ENCODE measurements at regions not wholly inside any gene's neighbourhood (a gene's known extent, or its start where the extent isn't known, plus 50 kb on each side); places are given as distances from the start of the nearest gene placed in this dataset.

DNA sequence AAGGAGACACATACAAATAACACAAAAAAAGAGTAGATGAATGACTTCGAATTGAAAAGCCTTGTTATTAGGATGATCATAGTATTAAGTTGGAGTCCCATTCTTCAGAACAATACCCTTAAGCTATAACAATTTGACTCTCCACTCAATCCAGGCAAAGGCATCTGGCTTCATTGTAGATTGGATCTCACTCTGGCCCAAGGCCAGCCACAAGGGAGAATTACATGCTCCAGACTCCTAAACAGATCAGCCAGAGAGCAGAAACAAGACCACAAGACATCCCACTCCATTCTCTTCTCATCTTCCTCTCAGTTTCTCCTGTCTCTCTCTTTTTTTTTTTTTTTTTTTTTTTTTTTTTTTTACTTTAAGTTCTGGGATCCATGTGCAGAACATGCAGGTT lies 213.9 kb downstream of the DHX15 start:
- no peak overlapping the region for H3K4me3 ChIP-seq (ENCODE audit: insufficient read depth, low read length, poor library complexity, severe bottlenecking)
- H3K9me3 ChIP-seq (ENCODE audit: insufficient read depth, low read length), result no peaks in the 10 kb centered on the region
- no peaks in the 10 kb centered on the region for H3F3A ChIP-seq (ENCODE audit: insufficient read depth)
- TF ChIP-seq, protein P1, sequence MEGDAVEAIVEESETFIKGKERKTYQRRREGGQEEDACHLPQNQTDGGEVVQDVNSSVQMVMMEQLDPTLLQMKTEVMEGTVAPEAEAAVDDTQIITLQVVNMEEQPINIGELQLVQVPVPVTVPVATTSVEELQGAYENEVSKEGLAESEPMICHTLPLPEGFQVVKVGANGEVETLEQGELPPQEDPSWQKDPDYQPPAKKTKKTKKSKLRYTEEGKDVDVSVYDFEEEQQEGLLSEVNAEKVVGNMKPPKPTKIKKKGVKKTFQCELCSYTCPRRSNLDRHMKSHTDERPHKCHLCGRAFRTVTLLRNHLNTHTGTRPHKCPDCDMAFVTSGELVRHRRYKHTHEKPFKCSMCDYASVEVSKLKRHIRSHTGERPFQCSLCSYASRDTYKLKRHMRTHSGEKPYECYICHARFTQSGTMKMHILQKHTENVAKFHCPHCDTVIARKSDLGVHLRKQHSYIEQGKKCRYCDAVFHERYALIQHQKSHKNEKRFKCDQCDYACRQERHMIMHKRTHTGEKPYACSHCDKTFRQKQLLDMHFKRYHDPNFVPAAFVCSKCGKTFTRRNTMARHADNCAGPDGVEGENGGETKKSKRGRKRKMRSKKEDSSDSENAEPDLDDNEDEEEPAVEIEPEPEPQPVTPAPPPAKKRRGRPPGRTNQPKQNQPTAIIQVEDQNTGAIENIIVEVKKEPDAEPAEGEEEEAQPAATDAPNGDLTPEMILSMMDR (IDR thresholded peaks at IDR 0.05; ENCODE audit: insufficient read depth, low read length, poor library complexity, severe bottlenecking), result no peak
- TF ChIP-seq EZH2phosphoT487 (conservative IDR thresholded peaks at IDR 0.05; ENCODE audit: low read length), result no peak
- no peak overlapping the region for H3K27ac ChIP-seq (ENCODE audit: low read depth, low read length)
- H3K9ac ChIP-seq (ENCODE audit: low read length), result no peak overlapping the region
- H2AFZ ChIP-seq (ENCODE audit: low read depth, low read length, severe bottlenecking), result no peak overlapping the region
- H3K79me2 ChIP-seq (ENCODE audit: insufficient read depth, low read length), result no peaks in the 10 kb centered on the region
- no peak overlapping the region for H3K4me2 ChIP-seq (ENCODE audit: low read depth, low read length, poor library complexity, severe bottlenecking)
- no peaks in the 10 kb centered on the region for H4K20me1 ChIP-seq (ENCODE audit: low read depth, low read length)
- H3K27me3 ChIP-seq (ENCODE audit: low read length), result no peaks in the 10 kb centered on the region
- no peaks in the 10 kb centered on the region for H3K36me3 ChIP-seq (ENCODE audit: low read length)
- H3K9me2 ChIP-seq (replicated peaks; ENCODE audit: insufficient read depth, low read length), result no peaks in the 10 kb centered on the region

DNA sequence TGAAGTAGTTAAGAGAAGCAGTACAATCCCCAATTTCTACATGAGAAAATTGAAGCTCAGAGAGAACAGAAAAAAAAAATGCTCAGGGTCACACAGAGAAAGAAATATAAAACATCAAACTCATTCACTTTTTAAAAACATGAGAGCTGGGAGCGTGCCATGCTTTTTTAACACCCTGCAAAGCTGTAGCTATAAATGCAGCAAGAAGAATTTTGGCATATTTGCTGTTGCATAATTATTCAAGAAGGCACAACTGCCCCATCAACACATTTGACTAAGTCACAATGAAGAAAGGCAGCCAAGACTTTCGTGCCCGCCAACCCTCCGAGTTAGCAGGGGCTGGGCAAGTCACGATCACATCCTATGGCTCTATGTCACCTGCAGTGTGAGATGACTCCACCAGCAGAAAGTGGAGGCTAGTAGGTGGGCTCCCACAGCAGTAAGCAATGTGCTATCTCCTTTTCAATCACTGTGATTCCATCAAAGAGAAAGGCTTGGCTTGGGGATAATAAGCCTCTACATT lies 214.8 kb downstream of the DHX15 start:
- Histone ChIP-seq H2AFZ (ENCODE audit: low read depth, low read length, severe bottlenecking) (no peak overlapping the region), H4K20me1 (ENCODE audit: low read depth, low read length) (no peaks in the 10 kb centered on the region), H3F3A (ENCODE audit: insufficient read depth) (no peaks in the 10 kb centered on the region), H3K4me2 (ENCODE audit: low read depth, low read length, poor library complexity, severe bottlenecking) (no peak overlapping the region), H3K79me2 (ENCODE audit: insufficient read depth, low read length) (no peaks in the 10 kb centered on the region), H3K27ac (ENCODE audit: low read depth, low read length) (no peak overlapping the region), H3K9me3 (ENCODE audit: insufficient read depth, low read length) (no peaks in the 10 kb centered on the region), H3K4me3 (ENCODE audit: insufficient read depth, low read length, poor library complexity, severe bottlenecking) (no peak overlapping the region), H3K27me3 (ENCODE audit: low read length) (no peaks in the 10 kb centered on the region), H3K9me2 (replicated peaks; ENCODE audit: insufficient read depth, low read length) (no peaks in the 10 kb centered on the region), H3K36me3 (ENCODE audit: low read length) (no peaks in the 10 kb centered on the region), H3K9ac (ENCODE audit: low read length) (no peak overlapping the region)
- TF ChIP-seq, protein P1 (IDR thresholded peaks at IDR 0.05; ENCODE audit: insufficient read depth, low read length, poor library complexity, severe bottlenecking), result no peak
- no peak for TF ChIP-seq EZH2phosphoT487 (conservative IDR thresholded peaks at IDR 0.05; ENCODE audit: low read length)

DNA sequence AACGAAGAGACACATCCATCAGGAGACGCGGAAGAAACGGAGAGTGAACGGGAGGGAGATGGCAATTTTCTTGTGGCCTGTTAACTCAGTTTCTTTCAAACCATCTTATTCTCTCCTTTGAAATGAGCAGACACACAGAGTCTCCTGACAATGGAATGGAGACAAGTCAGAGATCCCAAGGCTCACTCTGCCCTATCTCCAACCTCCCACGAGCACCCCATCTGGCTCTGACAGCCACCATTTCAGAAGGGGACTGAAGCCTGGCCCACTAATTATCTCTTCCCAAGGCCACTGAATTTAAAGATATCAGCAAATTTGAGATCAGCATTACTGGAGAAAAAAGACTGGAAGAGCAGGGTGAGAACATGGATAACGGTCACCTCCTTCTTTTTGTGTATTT lies 215.6 kb downstream of the DHX15 start:
- Histone ChIP-seq H3K27me3 (ENCODE audit: low read length) (no peaks in the 10 kb centered on the region), H4K20me1 (ENCODE audit: low read depth, low read length) (no peaks in the 10 kb centered on the region), H3K4me3 (ENCODE audit: insufficient read depth, low read length, poor library complexity, severe bottlenecking) (no peak overlapping the region), H3K9me3 (ENCODE audit: insufficient read depth, low read length) (no peaks in the 10 kb centered on the region), H3K4me2 (ENCODE audit: low read depth, low read length, poor library complexity, severe bottlenecking) (no peak overlapping the region), H3K79me2 (ENCODE audit: insufficient read depth, low read length) (no peaks in the 10 kb centered on the region), H3K27ac (ENCODE audit: low read depth, low read length) (no peak overlapping the region), H3F3A (ENCODE audit: insufficient read depth) (no peaks in the 10 kb centered on the region), H3K9ac (ENCODE audit: low read length) (no peak overlapping the region), H2AFZ (ENCODE audit: low read depth, low read length, severe bottlenecking) (no peak overlapping the region), H3K9me2 (replicated peaks; ENCODE audit: insufficient read depth, low read length) (no peaks in the 10 kb centered on the region), H3K36me3 (ENCODE audit: low read length) (no peaks in the 10 kb centered on the region)
- no peak for TF ChIP-seq EZH2phosphoT487 (conservative IDR thresholded peaks at IDR 0.05; ENCODE audit: low read length)
- TF ChIP-seq, protein P1 (IDR thresholded peaks at IDR 0.05; ENCODE audit: insufficient read depth, low read length, poor library complexity, severe bottlenecking), result no peak

All from SU-DHL-6 (cell line).